Panc1 (cell line): ENCODE measurements at regions not wholly inside any gene's neighbourhood (a gene's known extent, or its start where the extent isn't known, plus 50 kb on each side); places are given as distances from the start of the nearest gene placed in this dataset.

ENCODE experiments used
- ATAC-seq: fragments of 200-7000 bp; cut with Tn5 transposase; 2 replicates; pipeline ENCODE4 v1.9.1; 2020; ENCODE audit warnings: mild to moderate bottlenecking, moderate library complexity
- BruUV-seq: library from RNA; stranded (reverse); fragments of 400-500 nt; replicated peaks from 2 replicates; lab custom pipeline; 2021; lab: Mats Ljungman, UMichigan
- CTCF ChIA-PET: fragments of 300-600 bp; sonication (Branson Sonifier 250); formaldehyde crosslinking; loops from one replicate; lab custom pipeline; 2022; ENCODE audit warnings: antibody characterized with exemption; lab: Charles Lee
- POLR2A ChIA-PET: fragments of 300-600 bp; sonication (Branson Sonifier 250); formaldehyde crosslinking; loops from one replicate; lab custom pipeline; 2022; ENCODE audit warnings: antibody characterized with exemption; lab: Charles Lee
- DNase-seq: peaks from one replicate; pipeline ENCODE4 v3.0.0-alpha.2; 2010; ENCODE audit warnings: low read depth, low spot score
- H3K27ac ChIP-seq: 2 replicates; pipeline ENCODE4 v1.5.1; 2011; ENCODE audit warnings: mild to moderate bottlenecking, low read length, inconsistent platforms
- H3K27me3 ChIP-seq: fragments of 200-500 bp; sonication (Bioruptor generic); 2 replicates; pipeline ENCODE4 v1.6.0; 2014; ENCODE audit warnings: low read length, inconsistent platforms; ENCODE audit not compliant: control insufficient read depth, insufficient read depth
- H3K36me3 ChIP-seq: fragments of 200-500 bp; sonication (Bioruptor generic); 2 replicates; pipeline ENCODE4 v1.5.1; 2014; ENCODE audit warnings: inconsistent platforms, mild to moderate bottlenecking, low read length, moderate library complexity; ENCODE audit not compliant: control insufficient read depth, insufficient read depth
- H3K4me1 ChIP-seq: 2 replicates; pipeline ENCODE4 v1.5.1; 2011; ENCODE audit warnings: inconsistent platforms, mild to moderate bottlenecking, low read length, moderate library complexity; ENCODE audit not compliant: control insufficient read depth, insufficient read depth
- H3K4me3 ChIP-seq, 2 experiments: 2 replicates each; pipeline ENCODE4 v1.5.1; 2011 to 2012; ENCODE audit warnings: low read depth in 2 of 2, low read length in 2 of 2, mild to moderate bottlenecking in 2 of 2, inconsistent platforms in 1 of 2, moderate library complexity in 1 of 2
- H3K9me3 ChIP-seq: fragments of 200-500 bp; sonication (Bioruptor generic); 2 replicates; pipeline ENCODE4 v1.5.1; 2014; ENCODE audit warnings: low read depth, mild to moderate bottlenecking, inconsistent platforms, low read length, moderate library complexity; ENCODE audit not compliant: control insufficient read depth, insufficient read depth
- POLR2AphosphoS5 ChIP-seq: IDR thresholded peaks from 2 replicates; pipeline ENCODE4 v1.6.1; 2012; ENCODE audit warnings: mild to moderate bottlenecking, low read depth, low read length, moderate library complexity
- REST ChIP-seq, 2 experiments: IDR thresholded peaks; 2 replicates each; pipeline ENCODE4 v1.6.1; 2011 to 2012; ENCODE audit warnings: low read depth in 2 of 2, control low read depth in 1 of 2, low read length in 1 of 2, mild to moderate bottlenecking in 1 of 2, moderate library complexity in 1 of 2; ENCODE audit not compliant: insufficient read depth in 1 of 2
- SIN3A ChIP-seq: IDR thresholded peaks from 2 replicates; pipeline ENCODE4 v1.6.1; 2012; ENCODE audit warnings: low read depth, mild to moderate bottlenecking, low read length, moderate library complexity, borderline replicate concordance; ENCODE audit not compliant: insufficient read depth
- TCF7L2 ChIP-seq: IDR thresholded peaks from 2 replicates; pipeline ENCODE4 v1.6.1; 2011; ENCODE audit warnings: mild to moderate bottlenecking, low read depth, low read length, inconsistent platforms
- in situ Hi-C: cut with HindIII; loops from 2 replicates; pipeline ENCODE4 v1.10.0; 2016; ENCODE audit warnings: low sequenced_read_pairs, low pct_unique_long_range_greater_than_20kb
- intact Hi-C: fragments of 100-400 bp; cut with micrococcal nuclease; formaldehyde crosslinking; loops from one replicate; pipeline ENCODE4 v1.10.0; 2022; ENCODE audit not compliant: unreplicated experiment
- TF ChIP-seq, protein P1 (sequence below): fragments of 450-650 bp; IDR thresholded peaks from 2 replicates; pipeline ENCODE4 v1.5.1; 2017; ENCODE audit warnings: mild to moderate bottlenecking

GRCh38 chr5:105057893-105058292 is 1495.3 kb upstream of the NUDT12 start:
- intact Hi-C loops (no loop called here), in situ Hi-C loops (no loop called here)
- no TSS peak for BruUV-seq
- no peaks in the 10 kb centered on the region for H3K36me3 ChIP-seq
- H3K4me1 ChIP-seq, result no peaks in the 10 kb centered on the region
- TF ChIP-seq POLR2AphosphoS5, result no peak
- TF ChIP-seq, protein P1, sequence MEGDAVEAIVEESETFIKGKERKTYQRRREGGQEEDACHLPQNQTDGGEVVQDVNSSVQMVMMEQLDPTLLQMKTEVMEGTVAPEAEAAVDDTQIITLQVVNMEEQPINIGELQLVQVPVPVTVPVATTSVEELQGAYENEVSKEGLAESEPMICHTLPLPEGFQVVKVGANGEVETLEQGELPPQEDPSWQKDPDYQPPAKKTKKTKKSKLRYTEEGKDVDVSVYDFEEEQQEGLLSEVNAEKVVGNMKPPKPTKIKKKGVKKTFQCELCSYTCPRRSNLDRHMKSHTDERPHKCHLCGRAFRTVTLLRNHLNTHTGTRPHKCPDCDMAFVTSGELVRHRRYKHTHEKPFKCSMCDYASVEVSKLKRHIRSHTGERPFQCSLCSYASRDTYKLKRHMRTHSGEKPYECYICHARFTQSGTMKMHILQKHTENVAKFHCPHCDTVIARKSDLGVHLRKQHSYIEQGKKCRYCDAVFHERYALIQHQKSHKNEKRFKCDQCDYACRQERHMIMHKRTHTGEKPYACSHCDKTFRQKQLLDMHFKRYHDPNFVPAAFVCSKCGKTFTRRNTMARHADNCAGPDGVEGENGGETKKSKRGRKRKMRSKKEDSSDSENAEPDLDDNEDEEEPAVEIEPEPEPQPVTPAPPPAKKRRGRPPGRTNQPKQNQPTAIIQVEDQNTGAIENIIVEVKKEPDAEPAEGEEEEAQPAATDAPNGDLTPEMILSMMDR, result no peak
- no peak for TF ChIP-seq SIN3A
- no peak for TF ChIP-seq REST (IDR thresholded peaks at IDR 0.05; ENCODE audit: insufficient read depth in 1 of 2, low read depth in 2 of 2, low read length in 1 of 2)
- TF ChIP-seq TCF7L2, result no peak
- no peaks in the 10 kb centered on the region for H3K9me3 ChIP-seq
- no peaks in the 10 kb centered on the region for H3K27me3 ChIP-seq
- ATAC-seq (no peak), DNase-seq (no peak)
- H3K4me3 ChIP-seq, result no peak overlapping the region
- CTCF ChIA-PET, result no interaction called here
- no peak overlapping the region for H3K27ac ChIP-seq
- POLR2A ChIA-PET, result no interaction called here

DNA sequence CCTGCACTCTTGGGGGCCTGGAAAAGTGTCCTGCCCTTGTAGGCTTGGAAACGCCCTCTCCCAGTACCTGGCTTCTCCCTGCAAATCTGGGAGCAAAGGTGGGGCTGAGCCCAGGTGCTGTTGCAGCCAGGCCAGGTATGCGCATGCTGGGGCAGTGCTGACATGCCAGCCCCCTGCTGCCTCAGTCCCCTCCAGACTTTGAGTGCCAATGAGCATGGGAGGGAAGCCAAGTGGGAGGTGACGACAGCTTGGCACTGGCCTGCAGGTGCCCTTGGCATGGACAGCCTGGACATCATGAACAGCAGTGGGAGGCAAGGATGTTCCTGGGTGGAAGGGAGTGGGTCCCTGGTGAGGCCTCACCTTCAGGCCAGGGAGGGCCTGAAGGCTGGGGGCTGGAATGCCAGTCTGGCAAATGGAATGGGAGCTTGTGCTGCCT is 1494.4 kb upstream of the NUDT12 start:
- Histone ChIP-seq H3K4me3 (no peak overlapping the region), H3K27me3 (no peaks in the 10 kb centered on the region), H3K27ac (no peak overlapping the region), H3K36me3 (no peaks in the 10 kb centered on the region), H3K4me1 (no peaks in the 10 kb centered on the region), H3K9me3 (no peaks in the 10 kb centered on the region)
- BruUV-seq, result no TSS peak
- ChIA-PET CTCF (no interaction called here), POLR2A (no interaction called here)
- ATAC-seq (no peak), DNase-seq (no peak)
- intact Hi-C loops (no loop called here), in situ Hi-C loops (no loop called here)
- no peak for TF ChIP-seq POLR2AphosphoS5
- TF ChIP-seq, protein P1, result no peak
- no peak for TF ChIP-seq REST (IDR thresholded peaks at IDR 0.05; ENCODE audit: insufficient read depth in 1 of 2, low read depth in 2 of 2, low read length in 1 of 2)
- TF ChIP-seq TCF7L2, result no peak
- no peak for TF ChIP-seq SIN3A
